ENCODE measurements at regions not wholly inside any gene's neighbourhood (a gene's known extent, or its start where the extent isn't known, plus 50 kb on each side); places are given as distances from the start of the nearest gene placed in this dataset.

- TF ChIP-seq CTCF (conservative IDR thresholded peaks at IDR 0.05; ENCODE audit: low read depth, low read length) (no peak), EZH2 (IDR thresholded peaks at IDR 0.05; ENCODE audit: low read length, unreplicated experiment) (no peak)
Measured at GRCh38 chr15:31260646-31261265, 65.9 kb upstream of the KLF13 start.
